A549 (cell line): ENCODE measurements at regions not wholly inside any gene's neighbourhood (a gene's known extent, or its start where the extent isn't known, plus 50 kb on each side); places are given as distances from the start of the nearest gene placed in this dataset.

ENCODE experiments used
- ATAC-seq, 2 experiments: fragments of 200-7000 bp in 1 of 2; fragments of >200 bp in 1 of 2; cut with Nextera tagmentation in 1 of 2; cut with Tn5 transposase in 1 of 2; 3 replicates each; pipeline versions ENCODE4 v1.8.0 to v1.9.1; 2018 to 2020; ENCODE audit warnings: mild to moderate bottlenecking in 1 of 2, moderate library complexity in 1 of 2
- CTCF ChIA-PET: fragments of 300-600 bp; sonication (Branson Sonifier 250); formaldehyde crosslinking; extraction: SDS; loops from one replicate; lab custom pipeline; 2021; ENCODE audit warnings: antibody characterized with exemption, inconsistent platforms; lab: Yijun Ruan, JAX
- POLR2A ChIA-PET: fragments of 350-600 bp; formaldehyde crosslinking; extraction: SDS; loops from one replicate; lab custom pipeline; 2021; ENCODE audit warnings: antibody characterized with exemption, inconsistent platforms; lab: Yijun Ruan, JAX
- DNase-seq, 2 experiments: peaks; one replicate each; pipeline versions ENCODE4 v3.0.0 to v3.0.0-alpha.2; 2011 to 2016; ENCODE audit warnings: low read depth in 1 of 2, low spot score in 1 of 2
- FAIRE-seq: peaks from 2 replicates; lab custom pipeline; 2011; peaks lifted over from hg19 to GRCh38; lab: Jason Lieb, UNC
- H3K27ac ChIP-seq, 2 experiments: fragments of >200 bp; sonication (Bioruptor Twin); formaldehyde crosslinking; 3 replicates each; pipeline ENCODE4 v1.5.1; 2016 to 2017
- H3K4me1 ChIP-seq: fragments of >200 bp; sonication (Bioruptor Twin); formaldehyde crosslinking; 3 replicates; pipeline ENCODE4 v1.6.1; 2016
- H3K4me2 ChIP-seq: fragments of >200 bp; sonication (Bioruptor Twin); formaldehyde crosslinking; 3 replicates; pipeline ENCODE4 v1.6.1; 2016
- H3K4me3 ChIP-seq: fragments of >200 bp; sonication (Bioruptor Twin); formaldehyde crosslinking; 3 replicates; pipeline ENCODE4 v1.5.1; 2016
- H3K9me3 ChIP-seq: fragments of >200 bp; sonication (Bioruptor Twin); formaldehyde crosslinking; 3 replicates; pipeline ENCODE4 v1.6.1; 2016
- CBX2 ChIP-seq: fragments of 200-600 bp; sonication (generic); IDR thresholded peaks from 2 replicates; pipeline ENCODE4 v1.6.1; 2016; ENCODE audit warnings: low read depth, mild to moderate bottlenecking, borderline replicate concordance
- CEBPB ChIP-seq, 2 experiments: fragments of >200 bp in 1 of 2; sonication (Bioruptor Twin) in 1 of 2; formaldehyde crosslinking in 1 of 2; IDR thresholded peaks; 2 replicates each; pipeline ENCODE4 v1.6.1; 2012 to 2016
- CHD2 ChIP-seq: fragments of 150-350 bp; IDR thresholded peaks from 2 replicates; pipeline ENCODE4 v1.6.1; 2014; ENCODE audit warnings: low read length; ENCODE audit not compliant: partially characterized antibody
- EHF ChIP-seq: fragments of 250-450 bp; sonication (Bioruptor Pico); IDR thresholded peaks from 2 replicates; pipeline ENCODE4 v1.5.0; 2020; ENCODE audit warnings: mild to moderate bottlenecking
- EP300 ChIP-seq, 2 experiments: fragments of >200 bp; sonication (Bioruptor Twin); formaldehyde crosslinking; IDR thresholded peaks; 2 replicates in 1 of 2; 3 replicates in 1 of 2; pipeline ENCODE4 v1.6.1; 2016 to 2017
- FOXS1 ChIP-seq: fragments of 250-450 bp; sonication (Bioruptor Pico); IDR thresholded peaks from 2 replicates; pipeline ENCODE4 v1.5.0; 2020; ENCODE audit warnings: mild to moderate bottlenecking, moderate library complexity
- HDAC2 ChIP-seq: fragments of 200-600 bp; sonication (generic); IDR thresholded peaks from 2 replicates; pipeline ENCODE4 v1.6.1; 2016
- KDM1A ChIP-seq: fragments of 200-600 bp; sonication (generic); IDR thresholded peaks from 2 replicates; pipeline ENCODE4 v1.6.1; 2016; ENCODE audit warnings: low read depth, mild to moderate bottlenecking
- KDM5A ChIP-seq: fragments of 200-600 bp; sonication (generic); IDR thresholded peaks from 2 replicates; pipeline ENCODE4 v1.6.1; 2016; ENCODE audit warnings: antibody characterized with exemption, mild to moderate bottlenecking
- MAFK ChIP-seq: fragments of 450-650 bp; IDR thresholded peaks from 2 replicates; pipeline ENCODE4 v1.6.1; 2014; ENCODE audit not compliant: partially characterized antibody
- MYC ChIP-seq: IDR thresholded peaks from 2 replicates; pipeline ENCODE4 v1.6.1; 2012; ENCODE audit warnings: mild to moderate bottlenecking, inconsistent platforms, low read length, improper control_type of control experiment, borderline replicate concordance
- NPAS2 ChIP-seq: fragments of 250-450 bp; sonication (Bioruptor Pico); IDR thresholded peaks from 2 replicates; pipeline ENCODE4 v1.8.0; 2022; ENCODE audit warnings: mild to moderate bottlenecking, moderate library complexity, borderline replicate concordance
- NR3C1 ChIP-seq: fragments of >200 bp; sonication (Bioruptor Twin); formaldehyde crosslinking; IDR thresholded peaks from 3 replicates; pipeline ENCODE4 v1.6.1; 2017
- POLR2A ChIP-seq: IDR thresholded peaks from 2 replicates; pipeline ENCODE4 v1.6.1; 2012; ENCODE audit warnings: mild to moderate bottlenecking, low read length
- RAD21 ChIP-seq, 2 experiments: fragments of >200 bp in 1 of 2; sonication (Bioruptor Twin) in 1 of 2; formaldehyde crosslinking in 1 of 2; IDR thresholded peaks in 1 of 2; conservative IDR thresholded peaks in 1 of 2; 2 replicates in 1 of 2; 3 replicates in 1 of 2; pipeline ENCODE4 v1.6.1; 2012 to 2018; ENCODE audit warnings: inconsistent platforms in 1 of 2
- RCOR1 ChIP-seq: fragments of 150-350 bp; IDR thresholded peaks from 2 replicates; pipeline ENCODE4 v1.6.1; 2014; ENCODE audit warnings: antibody characterized with exemption, low read length, low read depth
- SMC3 ChIP-seq: fragments of >200 bp; sonication (Bioruptor Twin); formaldehyde crosslinking; IDR thresholded peaks from 3 replicates; pipeline ENCODE4 v1.6.1; 2018; ENCODE audit warnings: inconsistent platforms
- SREBF2 ChIP-seq: fragments of 450-650 bp; IDR thresholded peaks from 2 replicates; pipeline ENCODE4 v1.6.1; 2014; ENCODE audit warnings: mild to moderate bottlenecking, moderate library complexity
- TFCP2L1 ChIP-seq: fragments of 250-450 bp; sonication (Bioruptor Pico); IDR thresholded peaks from 2 replicates; pipeline ENCODE4 v1.5.0; 2021; ENCODE audit warnings: mild to moderate bottlenecking
- ZNF302 ChIP-seq: fragments of 250-450 bp; sonication (Bioruptor Pico); IDR thresholded peaks from 2 replicates; pipeline ENCODE4 v1.9.0; 2021; ENCODE audit warnings: inconsistent platforms, mild to moderate bottlenecking, moderate library complexity
- ZSCAN20 ChIP-seq: fragments of 250-450 bp; sonication (Bioruptor Pico); IDR thresholded peaks from 2 replicates; pipeline ENCODE4 v1.8.0; 2022; ENCODE audit warnings: mild to moderate bottlenecking, moderate library complexity
- WGBS: methylation state at CpG from one replicate; pipeline ENCODE4 v1.1.6; 2017; ENCODE audit errors: missing lambda C conversion rate; 5-methylcytosine and 5-hydroxymethylcytosine counted together
- TF ChIP-seq, protein P1 (sequence below): IDR thresholded peaks from 2 replicates; pipeline ENCODE4 v1.6.1; 2012
- TF ChIP-seq, protein P2 (sequence below): fragments of 250-450 bp; sonication (Bioruptor Pico); IDR thresholded peaks from 2 replicates; pipeline ENCODE4 v1.5.0; 2020; ENCODE audit warnings: low read depth, mild to moderate bottlenecking, moderate library complexity
- TF ChIP-seq, protein P3 (sequence below): IDR thresholded peaks from 2 replicates; pipeline ENCODE4 v1.6.1; 2012; ENCODE audit warnings: low read depth, borderline replicate concordance
- TF ChIP-seq, protein P4 (sequence below): fragments of 150-350 bp; IDR thresholded peaks from 2 replicates; pipeline ENCODE4 v1.6.1; 2014; ENCODE audit warnings: low read depth, mild to moderate bottlenecking, low read length

DNA sequence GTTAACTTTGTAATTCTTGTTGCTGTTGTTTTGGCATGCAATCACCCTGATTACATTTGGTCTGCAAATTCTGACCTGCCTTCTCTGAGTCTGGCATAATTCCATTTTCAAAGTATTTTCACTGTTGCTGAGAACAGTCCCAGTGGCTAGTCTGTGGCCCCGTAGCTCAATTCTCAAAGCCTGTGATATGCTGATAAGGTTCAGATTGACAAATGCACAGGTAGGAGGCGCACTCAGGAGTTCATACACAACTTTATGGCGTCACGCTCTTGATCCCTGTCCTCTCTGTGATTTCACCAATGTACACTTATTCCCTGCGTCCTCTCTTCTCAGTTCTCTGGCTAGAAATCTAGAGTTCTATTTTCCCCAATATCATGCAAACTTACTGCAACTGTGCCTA, 376.6 kb upstream of the SLCO3A1 start (continued):
- TF ChIP-seq, protein P1, sequence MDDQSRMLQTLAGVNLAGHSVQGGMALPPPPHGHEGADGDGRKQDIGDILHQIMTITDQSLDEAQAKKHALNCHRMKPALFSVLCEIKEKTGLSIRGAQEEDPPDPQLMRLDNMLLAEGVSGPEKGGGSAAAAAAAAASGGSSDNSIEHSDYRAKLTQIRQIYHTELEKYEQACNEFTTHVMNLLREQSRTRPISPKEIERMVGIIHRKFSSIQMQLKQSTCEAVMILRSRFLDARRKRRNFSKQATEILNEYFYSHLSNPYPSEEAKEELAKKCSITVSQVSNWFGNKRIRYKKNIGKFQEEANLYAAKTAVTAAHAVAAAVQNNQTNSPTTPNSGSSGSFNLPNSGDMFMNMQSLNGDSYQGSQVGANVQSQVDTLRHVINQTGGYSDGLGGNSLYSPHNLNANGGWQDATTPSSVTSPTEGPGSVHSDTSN = no peak
- TF ChIP-seq, all 56 proteins: peak for 0

DNA sequence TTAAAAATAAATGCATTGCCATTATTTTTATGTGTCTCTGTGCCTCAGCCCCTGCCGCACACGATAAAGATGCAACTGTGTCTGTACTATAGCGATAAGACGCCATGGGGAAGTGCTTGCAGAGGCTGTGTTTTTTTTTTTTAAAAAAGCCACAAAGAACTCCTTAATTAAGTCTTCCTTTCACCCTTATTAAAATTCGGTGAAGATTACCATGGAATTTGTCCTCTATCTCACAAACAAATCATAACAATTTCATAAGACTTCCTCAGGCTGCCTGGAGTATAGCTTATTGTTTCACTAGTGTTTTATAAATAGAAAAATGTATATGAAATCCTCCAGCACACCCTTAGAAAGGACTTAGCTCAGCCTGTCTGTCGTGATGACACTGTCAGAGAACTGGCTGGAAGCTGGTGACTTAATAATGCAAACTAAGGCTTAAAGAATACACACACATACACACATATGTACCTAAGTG, 374.8 kb upstream of the SLCO3A1 start:
- no peak overlapping the region for H3K4me3 ChIP-seq
- no peak for TF ChIP-seq MYC
- TF ChIP-seq, protein P2, sequence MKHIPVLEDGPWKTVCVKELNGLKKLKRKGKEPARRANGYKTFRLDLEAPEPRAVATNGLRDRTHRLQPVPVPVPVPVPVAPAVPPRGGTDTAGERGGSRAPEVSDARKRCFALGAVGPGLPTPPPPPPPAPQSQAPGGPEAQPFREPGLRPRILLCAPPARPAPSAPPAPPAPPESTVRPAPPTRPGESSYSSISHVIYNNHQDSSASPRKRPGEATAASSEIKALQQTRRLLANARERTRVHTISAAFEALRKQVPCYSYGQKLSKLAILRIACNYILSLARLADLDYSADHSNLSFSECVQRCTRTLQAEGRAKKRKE (CRISPR knock-in tag) = no peak
- TF ChIP-seq, protein P3, sequence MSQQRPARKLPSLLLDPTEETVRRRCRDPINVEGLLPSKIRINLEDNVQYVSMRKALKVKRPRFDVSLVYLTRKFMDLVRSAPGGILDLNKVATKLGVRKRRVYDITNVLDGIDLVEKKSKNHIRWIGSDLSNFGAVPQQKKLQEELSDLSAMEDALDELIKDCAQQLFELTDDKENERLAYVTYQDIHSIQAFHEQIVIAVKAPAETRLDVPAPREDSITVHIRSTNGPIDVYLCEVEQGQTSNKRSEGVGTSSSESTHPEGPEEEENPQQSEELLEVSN = no peak
- TF ChIP-seq CHD2 = no peak
- TF ChIP-seq ZNF302 = no peak
- TF ChIP-seq TFCP2L1 (CRISPR knock-in tag) = no peak
- ATAC-seq (no peak), DNase-seq (no peak), FAIRE-seq (no peak)
- H3K27ac ChIP-seq = no peak overlapping the region
- H3K9me3 ChIP-seq = no peaks in the 10 kb centered on the region; the same call in 2 of the 3 replicates
- ChIA-PET POLR2A (no interaction called here), CTCF (no interaction called here)
- no peak overlapping the region for H3K4me2 ChIP-seq
- 55% methylated on average over 6 of the region's 6 CpGs for WGBS
- no peaks in the 10 kb centered on the region for H3K4me1 ChIP-seq

GRCh38 chr15:91480426-91480825, 373.1 kb upstream of the SLCO3A1 start:
- Histone ChIP-seq H3K4me1 (no peaks in the 10 kb centered on the region), H3K4me2 (no peak overlapping the region), H3K27ac (no peak overlapping the region), H3K4me3 (no peak overlapping the region), H3K9me3 (no peaks in the 10 kb centered on the region; the same call in 2 of the 3 replicates)
- ChIA-PET POLR2A (no interaction called here), CTCF (no interaction called here)
- DNase-seq (no peak), ATAC-seq (no peak), FAIRE-seq (no peak)
- 55% methylated on average over 4 of the region's 4 CpGs for WGBS
- TF ChIP-seq MAFK (peak; percentile 39), FOXS1 (CRISPR knock-in tag) (no peak)

DNA sequence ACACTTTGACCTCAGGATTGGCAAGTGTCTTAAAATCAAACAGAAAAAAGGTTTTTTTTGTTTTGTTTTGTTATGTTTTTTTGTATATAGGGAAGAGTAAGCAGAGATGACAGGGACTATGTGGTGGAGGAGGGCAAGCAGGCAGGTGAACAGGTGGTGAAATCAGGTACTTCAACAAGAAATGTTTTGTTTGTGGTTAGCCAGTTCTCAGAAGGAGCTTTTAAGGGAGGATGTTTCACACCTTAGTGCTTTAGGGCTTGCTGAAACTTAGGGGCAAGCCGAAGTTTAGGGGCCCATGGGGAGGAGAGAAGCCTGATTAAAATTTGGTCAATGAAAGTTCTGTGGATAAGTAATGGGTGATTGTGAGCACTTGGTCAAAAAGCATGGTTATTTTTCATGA, 370.7 kb upstream of the SLCO3A1 start:
- 0% methylated on average over 1 of the region's 1 CpG for WGBS

More for the DNA sequence above, 370.7 kb upstream of the SLCO3A1 start:
- TF ChIP-seq EP300 (IDR thresholded peaks at IDR 0.05) (no peak), EHF (CRISPR knock-in tag) (no peak), RAD21 (conservative IDR thresholded peaks at IDR 0.05 in 1 of 2, IDR thresholded peaks at IDR 0.05 in 1 of 2) (no peak), KDM1A (no peak), SREBF2 (no peak), POLR2A (no peak), NPAS2 (CRISPR knock-in tag) (no peak), RCOR1 (no peak), CEBPB (IDR thresholded peaks at IDR 0.05) (no peak), MYC (no peak), NR3C1 (no peak), KDM5A (no peak), CBX2 (no peak), HDAC2 (no peak), SMC3 (no peak), ZSCAN20 (no peak)
- TF ChIP-seq, protein P1 = no peak
- TF ChIP-seq, protein P4, sequence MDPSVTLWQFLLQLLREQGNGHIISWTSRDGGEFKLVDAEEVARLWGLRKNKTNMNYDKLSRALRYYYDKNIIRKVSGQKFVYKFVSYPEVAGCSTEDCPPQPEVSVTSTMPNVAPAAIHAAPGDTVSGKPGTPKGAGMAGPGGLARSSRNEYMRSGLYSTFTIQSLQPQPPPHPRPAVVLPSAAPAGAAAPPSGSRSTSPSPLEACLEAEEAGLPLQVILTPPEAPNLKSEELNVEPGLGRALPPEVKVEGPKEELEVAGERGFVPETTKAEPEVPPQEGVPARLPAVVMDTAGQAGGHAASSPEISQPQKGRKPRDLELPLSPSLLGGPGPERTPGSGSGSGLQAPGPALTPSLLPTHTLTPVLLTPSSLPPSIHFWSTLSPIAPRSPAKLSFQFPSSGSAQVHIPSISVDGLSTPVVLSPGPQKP = no peak
- TF ChIP-seq, protein P3 = no peak
- no peak for ATAC-seq
- Histone ChIP-seq H3K4me2 (no peak overlapping the region), H3K27ac (no peak overlapping the region), H3K4me1 (no peaks in the 10 kb centered on the region), H3K9me3 (no peaks in the 10 kb centered on the region), H3K4me3 (no peak overlapping the region)
- ChIA-PET CTCF (no interaction called here), POLR2A (no interaction called here)
- no peak for DNase-seq
- no peak for FAIRE-seq
